ENCODE measurements at regions not wholly inside any gene's neighbourhood (a gene's known extent, or its start where the extent isn't known, plus 50 kb on each side); places are given as distances from the start of the nearest gene placed in this dataset. TPM values are rescaled to one million over a fixed set of nuclear protein-coding genes. Genes with fewer than 3 reads are reported as not detected.

Small RNA genes lying in the stretch of these regions (small RNA-seq; reads per million reads assigned to genes)
- not detected for gene AL161669.2
